GM12874 (cell line): ENCODE measurements at regions not wholly inside any gene's neighbourhood (a gene's known extent, or its start where the extent isn't known, plus 50 kb on each side); places are given as distances from the start of the nearest gene placed in this dataset.

Experiments used
- TF ChIP-seq, protein P1 (sequence below): IDR thresholded peaks from 2 replicates; pipeline ENCODE4 v1.5.1; 2011; ENCODE audit warnings: low read depth, mild to moderate bottlenecking, control low read depth, low read length, moderate library complexity; ENCODE audit not compliant: insufficient read depth

DNA sequence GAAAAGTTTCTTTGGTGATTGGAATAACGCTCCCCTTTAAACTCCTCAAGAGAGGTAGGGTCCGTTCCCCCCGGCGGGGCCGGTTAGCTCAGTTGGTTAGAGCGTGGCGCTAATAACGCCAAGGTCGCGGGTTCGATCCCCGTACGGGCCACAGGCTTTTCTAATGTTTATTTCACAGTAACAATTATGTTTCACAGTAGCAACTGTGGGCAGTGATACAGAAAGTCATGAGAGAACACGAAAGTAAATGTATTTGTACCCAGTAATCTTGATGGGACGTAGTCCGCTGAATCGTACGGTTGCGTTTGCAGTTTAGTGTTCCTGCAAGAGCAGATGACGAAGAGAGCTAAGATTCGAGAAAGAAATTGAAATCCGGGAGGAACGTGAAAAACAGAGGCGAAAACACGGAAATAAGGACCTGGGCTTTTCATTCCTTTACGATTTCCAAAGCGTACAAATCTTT, 505.5 kb downstream of the PRIM2 start:
- TF ChIP-seq, protein P1, sequence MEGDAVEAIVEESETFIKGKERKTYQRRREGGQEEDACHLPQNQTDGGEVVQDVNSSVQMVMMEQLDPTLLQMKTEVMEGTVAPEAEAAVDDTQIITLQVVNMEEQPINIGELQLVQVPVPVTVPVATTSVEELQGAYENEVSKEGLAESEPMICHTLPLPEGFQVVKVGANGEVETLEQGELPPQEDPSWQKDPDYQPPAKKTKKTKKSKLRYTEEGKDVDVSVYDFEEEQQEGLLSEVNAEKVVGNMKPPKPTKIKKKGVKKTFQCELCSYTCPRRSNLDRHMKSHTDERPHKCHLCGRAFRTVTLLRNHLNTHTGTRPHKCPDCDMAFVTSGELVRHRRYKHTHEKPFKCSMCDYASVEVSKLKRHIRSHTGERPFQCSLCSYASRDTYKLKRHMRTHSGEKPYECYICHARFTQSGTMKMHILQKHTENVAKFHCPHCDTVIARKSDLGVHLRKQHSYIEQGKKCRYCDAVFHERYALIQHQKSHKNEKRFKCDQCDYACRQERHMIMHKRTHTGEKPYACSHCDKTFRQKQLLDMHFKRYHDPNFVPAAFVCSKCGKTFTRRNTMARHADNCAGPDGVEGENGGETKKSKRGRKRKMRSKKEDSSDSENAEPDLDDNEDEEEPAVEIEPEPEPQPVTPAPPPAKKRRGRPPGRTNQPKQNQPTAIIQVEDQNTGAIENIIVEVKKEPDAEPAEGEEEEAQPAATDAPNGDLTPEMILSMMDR, result no peak

DNA sequence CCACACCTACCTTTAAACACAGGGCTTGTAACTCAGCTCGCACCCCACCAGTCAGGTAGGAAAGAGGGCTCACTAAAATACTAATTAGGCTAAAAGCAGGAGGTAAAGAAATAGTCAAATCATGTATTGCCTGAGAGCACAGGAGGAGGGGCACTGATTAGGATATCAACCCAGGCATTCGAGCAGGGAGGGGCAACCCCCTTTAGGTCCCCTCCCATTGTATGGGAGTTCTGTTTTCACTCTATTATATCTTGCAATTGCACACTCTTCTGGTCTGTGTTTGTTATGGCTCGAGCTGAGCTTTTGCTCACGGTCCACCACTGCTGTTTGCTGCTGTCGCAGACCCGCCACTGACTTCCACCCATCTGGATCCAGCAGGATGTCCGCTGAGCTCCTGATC, 657.2 kb downstream of the PRIM2 start:
- TF ChIP-seq, protein P1, result no peak

DNA sequence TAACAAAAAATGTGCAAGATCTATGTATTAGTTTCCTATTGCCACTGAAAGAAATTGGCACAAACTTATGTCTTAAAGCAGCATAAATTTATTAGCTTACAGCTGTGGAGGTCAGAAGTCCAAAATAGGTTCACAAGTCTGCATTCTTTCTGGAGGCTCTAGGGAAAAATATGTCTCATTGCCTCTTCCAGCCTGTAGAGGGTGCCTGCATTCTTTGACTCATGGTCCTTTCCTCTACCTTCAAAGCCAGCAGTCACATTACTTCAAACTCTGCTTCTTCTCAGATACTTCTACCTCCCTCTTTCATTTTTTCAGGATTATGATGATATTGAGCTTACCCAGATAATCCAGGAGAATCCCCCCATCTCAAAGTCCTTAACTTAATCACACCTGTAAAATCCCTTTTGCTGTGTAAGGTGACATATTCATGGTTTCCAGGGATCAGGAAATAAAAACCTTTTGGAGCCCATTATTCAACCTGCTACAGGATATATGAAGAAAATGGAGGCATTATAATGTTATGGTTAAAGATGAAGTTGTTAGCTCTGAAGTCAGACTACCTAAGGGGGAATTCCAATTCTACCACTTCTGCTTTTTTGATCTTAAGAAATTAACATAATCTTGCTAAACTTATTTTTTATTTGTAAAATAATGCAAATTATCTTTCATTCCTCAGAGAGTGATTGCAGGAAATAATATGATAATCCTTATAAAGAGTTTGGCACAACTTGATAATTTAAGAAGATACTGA, 686.2 kb downstream of the PRIM2 start:
- TF ChIP-seq, protein P1, result 0 out of 2 replicates have a peak, but pooled peaks have one; percentile 26

DNA sequence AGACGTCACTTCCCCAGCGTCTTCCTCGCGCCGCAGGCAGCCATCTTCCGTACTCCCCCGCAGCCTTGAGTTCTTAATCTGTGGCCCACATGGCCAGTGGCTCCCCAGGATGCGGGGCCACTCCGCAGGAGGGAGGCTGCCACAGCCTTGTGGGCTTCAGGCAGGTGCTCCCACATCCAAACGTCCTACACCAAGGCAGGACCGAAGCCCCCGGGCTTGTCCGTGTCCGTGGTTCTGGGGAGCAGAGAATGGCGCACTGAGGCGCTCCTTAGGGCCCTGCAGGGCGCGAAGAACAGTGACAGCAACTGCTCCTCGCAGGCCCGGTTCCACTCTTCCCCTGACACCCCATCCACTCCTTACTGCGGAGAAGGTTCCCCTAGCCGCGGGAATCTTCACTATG, 755.8 kb downstream of the PRIM2 start:
- TF ChIP-seq, protein P1, result no peak

DNA sequence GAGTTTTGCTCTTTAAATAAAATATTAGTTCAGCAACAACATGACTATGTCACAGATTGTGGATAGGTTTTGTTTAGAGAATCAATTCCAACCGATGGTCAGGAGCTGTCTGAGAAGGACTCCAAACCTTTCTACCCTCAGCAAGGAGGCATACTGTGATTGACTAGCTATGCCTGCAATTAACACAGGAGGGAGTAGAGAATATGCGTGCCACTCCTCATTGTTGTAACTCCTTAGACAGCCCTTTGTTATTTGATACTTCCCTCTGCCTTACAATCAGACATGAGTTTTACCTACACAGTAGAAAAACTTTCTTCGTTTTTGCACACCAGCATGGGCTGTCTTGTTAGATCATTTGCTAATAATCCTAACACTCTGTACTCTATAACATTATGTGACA, 796.5 kb downstream of the PRIM2 start:
- TF ChIP-seq, protein P1, result no peak

DNA sequence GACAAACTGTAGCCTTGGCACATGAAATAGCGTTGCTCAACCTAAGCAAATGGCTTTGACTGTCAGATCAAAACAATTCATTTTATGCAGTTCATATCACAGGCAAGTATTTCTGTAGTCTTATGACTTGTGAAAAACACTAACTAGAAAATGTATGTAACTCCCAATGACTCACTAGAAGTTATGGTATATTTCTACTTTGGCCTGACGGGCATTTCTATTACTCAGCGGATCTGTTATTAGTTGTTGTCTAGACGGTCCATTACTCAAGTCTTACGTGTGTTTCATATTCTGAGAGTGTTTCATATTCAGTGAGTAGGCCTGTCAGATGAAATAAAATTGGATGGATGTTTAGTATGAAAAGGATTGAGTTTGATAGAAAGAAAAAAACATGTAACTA, 880.9 kb downstream of the PRIM2 start:
- TF ChIP-seq, protein P1, result no peak

DNA sequence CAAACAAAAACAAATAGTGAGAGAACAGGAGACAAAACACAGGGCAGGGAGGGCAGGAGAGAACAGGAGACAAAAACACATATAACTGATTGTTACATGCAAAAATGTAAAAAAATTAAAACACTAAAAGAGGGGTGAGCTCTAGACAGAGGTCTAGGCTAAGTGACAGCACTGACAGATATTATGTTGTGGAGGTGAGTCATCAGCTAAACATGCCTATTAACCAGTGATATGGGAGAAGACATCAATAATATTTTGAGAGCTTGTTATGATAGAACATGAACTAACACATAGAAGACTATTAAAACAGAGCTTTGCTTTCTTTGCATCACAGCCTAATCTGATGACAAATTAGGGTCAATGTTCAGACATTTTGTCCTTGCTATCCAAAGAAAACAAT, 972.7 kb downstream of the PRIM2 start:
- TF ChIP-seq, protein P1, result no peak
